GM18873 (cell line): ENCODE measurements at regions not wholly inside any gene's neighbourhood (a gene's known extent, or its start where the extent isn't known, plus 50 kb on each side); places are given as distances from the start of the nearest gene placed in this dataset.

Source experiments
- ATAC-seq: cut with Tn5 transposase; IDR thresholded peaks from one replicate; pipeline ENCODE4 v1.9.1; 2021; ENCODE audit warnings: mild to moderate bottlenecking, moderate library complexity, moderate number of reproducible peaks; ENCODE audit not compliant: unreplicated experiment, low FRiP score

DNA sequence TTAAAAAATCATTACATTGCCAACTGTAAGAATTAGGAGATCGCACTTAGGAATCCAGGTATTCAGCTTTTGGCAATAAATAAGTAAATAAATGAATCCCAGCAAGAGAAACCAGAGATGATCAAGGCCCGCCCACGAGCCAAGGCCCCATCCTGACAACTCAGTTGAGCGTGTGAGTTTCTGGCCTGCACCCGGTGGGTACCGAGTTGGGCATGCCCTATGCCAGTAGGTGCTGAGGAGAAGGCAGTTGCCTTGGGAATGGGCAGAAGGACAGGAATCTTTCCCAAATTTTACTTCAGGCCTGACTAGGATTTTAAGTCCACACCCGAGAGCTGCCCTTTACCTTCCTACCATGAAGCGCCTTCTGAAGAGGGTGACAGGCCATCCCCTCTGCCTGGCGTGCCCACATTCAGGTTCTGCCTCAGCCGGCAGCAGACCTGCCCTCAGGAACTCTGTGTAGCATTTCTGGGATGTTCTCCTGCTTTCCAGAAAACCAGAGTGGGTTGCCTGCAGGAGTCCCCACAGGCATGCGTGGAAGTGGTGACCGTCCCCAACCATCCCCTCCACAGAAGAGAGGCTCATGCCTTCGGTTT lies 99.3 kb upstream of the ALDH1A3 start:
- ATAC-seq = no peak

DNA sequence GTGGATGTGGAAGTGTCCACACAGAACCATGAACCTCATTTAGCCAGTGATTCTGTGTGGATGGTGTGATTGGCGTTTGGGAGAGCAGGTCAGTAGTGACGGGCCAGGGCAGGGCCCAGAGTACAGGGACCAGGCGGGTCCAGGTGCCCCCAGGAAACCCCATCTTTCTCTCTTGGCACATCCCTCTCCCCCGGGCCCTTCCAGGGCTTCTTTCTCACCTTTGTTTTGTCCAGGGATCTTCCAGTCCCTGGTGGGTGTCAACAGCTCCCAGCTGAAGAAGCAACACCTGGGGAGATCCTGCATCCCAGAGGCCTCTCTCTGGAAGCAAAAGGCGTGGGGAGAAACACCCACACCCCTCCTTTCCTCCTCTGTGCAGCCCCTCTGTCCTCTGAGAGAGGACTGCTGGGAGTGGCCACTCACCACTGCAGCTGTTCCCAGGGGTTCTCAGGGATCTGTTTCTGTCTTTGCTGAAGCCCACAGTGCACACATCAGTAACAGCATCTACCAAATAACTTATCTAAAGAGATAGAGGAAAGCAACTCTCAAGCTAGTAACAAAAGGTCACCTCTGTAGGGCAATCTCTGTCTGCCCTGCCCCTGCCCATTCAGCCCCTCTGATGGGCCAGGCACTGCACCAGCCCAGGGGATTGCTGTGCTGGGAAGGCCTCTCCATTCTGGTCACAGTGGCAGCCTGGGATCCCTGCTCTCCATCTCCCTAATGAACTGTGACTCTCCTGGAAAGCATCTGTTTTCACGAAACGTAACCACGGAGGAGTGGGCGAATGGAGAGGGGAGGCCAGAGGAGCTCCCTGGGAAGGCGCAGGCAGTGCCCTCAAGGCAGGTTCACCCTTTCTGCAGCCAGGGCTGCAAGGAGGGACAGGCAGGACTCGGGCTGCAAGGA lies 98.3 kb upstream of the ALDH1A3 start:
- no peak for ATAC-seq

DNA sequence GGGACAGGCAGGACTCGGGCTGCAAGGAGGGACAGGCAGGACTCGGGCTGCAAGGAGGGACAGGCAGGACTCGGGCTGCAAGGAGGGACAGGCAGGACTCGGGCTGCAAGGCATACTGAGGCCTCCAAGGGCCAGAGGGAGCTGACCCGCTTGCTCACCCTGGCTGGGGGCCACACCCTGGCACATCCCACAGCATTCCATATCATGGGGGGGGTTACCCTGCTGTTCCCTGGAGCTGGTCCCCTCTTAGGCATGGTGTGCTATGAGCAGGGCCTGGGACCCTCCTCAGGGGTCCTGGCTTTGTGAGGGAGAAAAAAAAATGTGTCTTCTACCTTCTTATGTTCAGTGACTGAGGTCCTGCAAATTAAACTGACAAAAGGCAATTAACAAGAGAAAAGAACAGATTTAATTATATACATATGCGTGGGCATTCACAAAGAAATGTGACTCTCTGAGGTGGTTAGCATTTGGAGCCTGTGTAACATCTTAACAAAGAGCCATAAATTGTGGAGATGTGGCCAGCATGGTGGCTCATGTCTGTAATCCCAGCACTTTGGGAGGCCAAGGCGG lies 97.6 kb upstream of the ALDH1A3 start:
- no peak for ATAC-seq

DNA sequence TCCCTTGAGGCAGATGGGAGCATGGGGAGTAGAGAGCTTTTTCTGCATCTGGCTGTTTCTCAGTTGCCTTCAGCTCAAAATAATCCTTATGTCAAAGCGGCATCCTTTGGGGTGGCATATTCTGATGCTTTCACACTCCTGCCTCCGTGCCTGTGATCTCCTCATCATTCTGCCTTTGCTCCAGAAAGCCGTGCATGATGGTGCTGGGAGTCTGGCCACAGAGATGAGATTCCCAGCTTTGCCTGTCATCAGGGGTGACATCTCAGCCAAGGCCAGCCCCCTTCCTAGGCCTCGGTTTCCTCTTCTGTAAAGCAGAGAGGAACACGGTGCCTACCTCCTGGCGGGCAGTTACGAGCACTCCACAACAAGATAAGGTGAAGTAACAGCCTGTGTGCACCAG lies 96.3 kb upstream of the ALDH1A3 start:
- no peak for ATAC-seq

DNA sequence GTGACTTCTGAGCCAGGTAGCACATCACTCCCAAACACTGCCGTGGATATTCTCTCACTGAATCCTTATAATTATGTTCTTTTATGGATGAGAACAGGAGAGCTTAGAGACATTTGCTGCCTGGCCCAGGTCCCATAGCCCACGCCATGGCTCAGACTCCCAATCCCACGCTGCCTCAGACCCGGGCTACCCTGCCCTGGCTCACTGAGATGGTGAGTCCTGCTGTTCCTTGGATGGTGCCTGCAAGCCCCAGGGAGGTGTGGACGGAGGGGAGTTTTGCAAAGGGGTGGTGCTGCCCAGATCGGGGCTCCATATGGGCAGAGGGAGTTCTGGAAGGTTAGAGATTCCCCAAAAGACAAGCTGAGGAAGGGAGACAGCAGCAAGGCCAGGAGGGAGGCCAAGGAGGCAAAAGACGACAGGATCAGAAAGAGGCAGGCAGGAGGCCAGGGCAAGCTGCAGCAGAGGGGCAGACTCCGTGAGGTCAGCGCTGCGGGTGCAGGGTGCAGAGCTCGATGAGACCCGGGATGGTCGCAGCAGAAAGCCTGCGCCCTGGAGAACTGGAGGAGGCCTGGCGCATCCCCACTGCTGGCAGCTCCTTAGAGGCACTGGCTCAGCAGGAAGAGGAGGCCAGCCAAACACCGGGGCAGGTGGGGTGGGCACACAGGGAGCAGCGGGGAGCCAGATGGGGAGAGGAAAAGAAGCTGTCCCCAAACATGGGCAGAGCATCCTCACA lies 95.7 kb upstream of the ALDH1A3 start:
- ATAC-seq = no peak

DNA sequence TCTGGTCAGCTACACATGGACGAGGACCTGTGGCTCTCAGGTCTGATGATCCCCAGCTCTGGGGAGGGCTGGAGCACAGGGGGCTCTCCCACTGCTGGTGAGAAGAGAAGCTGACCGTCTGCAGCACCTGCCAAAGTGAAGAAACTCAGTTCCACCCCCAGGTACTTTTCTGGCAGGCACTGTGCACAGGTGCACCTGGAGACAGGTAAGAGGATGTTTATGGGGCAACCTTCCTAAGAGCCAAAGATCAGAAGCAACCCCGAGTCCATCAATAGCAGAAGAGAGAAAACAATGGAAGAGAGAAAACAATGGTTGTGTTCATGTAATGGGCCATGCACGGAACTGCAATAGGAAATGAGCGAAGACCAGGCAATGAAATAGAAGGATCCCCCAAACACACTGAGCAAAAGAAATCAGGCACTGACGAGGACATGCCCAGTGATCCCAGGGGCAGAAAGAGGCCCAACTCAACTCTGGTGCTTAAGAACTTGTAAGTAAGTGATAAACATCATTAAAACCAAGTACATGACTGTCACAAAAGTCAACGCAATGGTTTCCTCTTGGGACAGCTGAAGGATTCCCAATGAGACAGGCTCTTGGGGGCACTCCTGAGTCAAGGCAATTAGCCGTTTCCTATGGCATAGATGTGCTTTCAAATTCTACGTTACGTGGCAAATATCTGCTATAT lies 95.0 kb upstream of the ALDH1A3 start:
- ATAC-seq = no peak

DNA sequence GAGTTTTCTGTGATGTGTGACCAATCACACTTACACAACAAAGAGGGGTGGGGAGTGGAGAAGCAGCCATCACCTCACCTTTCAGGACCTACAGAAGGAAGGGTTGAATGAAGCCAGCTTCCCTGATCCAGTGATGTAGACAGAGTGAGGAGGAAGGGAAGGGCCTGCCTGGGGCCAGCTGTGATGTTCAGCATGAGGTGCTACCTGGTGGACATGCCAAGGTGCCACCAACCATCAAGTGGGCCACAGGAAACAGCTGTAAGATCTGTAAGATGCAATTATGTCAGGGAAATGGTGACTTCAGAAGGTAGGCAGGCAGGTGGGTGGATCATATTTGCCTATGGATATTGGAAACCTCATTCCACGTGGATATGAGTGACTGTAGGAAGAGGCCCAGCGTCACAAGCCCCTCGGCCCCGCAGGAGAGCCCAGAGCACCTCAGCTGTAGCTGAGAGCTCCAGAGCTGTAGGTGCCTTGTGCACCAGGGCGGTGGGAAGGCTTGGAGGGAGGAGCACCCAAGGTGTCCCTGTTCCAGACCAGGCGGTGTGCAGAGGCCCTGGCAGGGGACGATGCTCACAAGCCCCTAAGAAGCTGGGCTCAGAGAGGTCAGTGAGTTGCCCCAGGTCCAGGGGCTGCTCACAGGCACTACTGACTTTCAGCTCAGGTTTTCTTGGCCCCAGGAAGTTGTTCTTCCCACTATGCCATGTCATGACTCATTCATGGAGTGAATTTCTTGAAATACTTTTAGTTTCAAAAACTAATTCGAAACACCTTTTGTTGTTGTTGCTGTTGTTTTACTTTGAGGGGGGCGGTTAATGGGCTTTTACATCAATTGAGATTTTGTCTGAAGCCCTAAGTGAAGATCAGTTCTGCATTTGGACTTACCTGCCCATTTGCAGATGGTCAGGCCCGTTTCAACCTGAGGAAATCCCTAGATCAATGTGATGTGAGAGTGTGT lies 94.2 kb upstream of the ALDH1A3 start:
- no peak for ATAC-seq

DNA sequence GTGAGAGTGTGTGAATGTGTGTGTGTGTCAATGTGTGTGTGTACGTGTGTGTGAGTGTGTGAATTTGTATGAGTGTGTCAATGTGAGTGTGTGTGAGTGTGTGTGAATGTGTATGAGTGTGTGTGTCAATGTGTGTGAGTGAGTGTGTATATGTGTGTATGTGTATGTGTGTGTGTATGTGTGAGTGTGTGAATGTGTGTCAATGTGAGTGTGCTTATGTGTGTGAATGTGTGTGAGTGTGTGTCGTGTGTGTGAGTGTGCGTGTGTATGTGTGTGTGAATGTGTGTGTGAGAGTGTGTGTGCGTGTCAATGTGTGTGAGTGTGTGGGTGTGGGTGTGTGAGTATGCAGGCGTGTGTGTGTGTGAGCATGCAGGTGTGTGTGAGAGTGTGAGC lies 93.5 kb upstream of the ALDH1A3 start:
- no peak for ATAC-seq

DNA sequence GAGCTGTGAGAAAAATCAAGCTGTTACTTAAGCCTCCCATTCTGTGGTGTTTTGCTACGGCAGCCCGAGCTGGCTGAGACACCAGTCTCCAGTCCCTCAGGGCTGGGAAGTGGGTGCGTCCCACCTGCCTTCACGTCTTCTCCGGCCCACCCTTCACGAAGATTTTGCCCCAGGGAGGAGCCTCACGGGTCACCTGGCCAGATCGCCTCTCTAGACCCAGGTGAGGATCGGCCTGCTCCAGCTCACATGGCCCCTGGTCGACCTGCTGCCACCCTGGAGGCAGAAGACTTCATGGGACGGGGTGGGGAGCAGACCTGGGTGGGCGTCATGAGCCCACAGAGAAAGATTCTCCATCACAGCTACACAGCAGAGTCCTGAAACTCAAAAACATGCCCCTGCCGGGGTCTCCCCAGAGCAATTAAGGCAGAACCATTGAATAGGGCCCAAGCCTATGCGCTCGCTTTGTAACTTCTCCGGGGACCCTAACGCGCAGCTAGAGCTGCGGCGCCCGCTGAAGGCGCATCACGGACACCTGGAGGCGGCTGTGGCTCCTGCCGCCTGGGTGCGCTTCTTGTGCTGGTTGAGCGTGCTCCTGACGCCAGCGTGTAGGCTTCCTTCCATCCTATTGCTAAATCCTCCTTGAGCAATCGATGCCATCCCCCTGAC lies 92.6 kb upstream of the ALDH1A3 start:
- ATAC-seq = no peak

DNA sequence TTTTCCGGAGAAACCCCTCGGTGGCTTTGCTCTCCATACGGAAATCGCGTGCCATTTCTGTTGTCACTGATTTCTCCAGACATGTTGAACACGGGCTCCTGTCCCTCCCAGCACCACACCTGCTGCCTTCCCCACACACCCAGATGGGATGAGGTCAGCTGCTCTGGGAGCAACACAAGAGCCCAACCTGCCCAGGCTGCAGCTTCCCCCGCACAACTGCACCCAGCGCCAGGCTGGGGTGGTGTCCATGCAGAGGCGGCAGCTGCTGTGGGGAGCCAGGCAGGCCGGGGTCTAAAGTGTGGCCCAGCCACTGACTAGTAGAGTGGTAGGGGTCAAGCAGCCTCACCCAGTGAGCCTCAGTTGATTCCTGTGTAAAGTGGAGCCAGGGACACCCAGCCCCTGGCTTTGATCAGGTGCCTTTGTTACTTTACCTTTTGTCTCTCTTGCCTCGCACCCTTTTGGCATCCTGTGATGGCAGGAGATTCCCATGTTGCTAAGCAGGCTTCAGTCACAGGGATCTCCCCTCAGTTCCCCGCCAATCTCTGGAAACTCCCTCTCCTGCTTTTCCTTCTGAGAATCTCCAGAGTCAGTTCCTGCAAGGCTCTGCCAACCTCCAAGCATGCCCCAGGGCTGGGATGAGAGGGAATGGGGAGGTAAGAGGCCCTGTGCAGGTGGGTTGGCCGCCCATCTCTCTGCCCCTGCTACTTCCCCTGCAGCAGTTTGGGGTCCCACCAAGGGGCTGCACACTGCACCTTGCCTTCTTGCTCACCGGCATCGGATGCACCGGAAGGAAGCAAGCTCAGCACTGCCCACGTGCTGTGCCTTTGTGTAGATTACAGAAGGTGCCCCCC lies 91.8 kb upstream of the ALDH1A3 start:
- ATAC-seq = no peak

DNA sequence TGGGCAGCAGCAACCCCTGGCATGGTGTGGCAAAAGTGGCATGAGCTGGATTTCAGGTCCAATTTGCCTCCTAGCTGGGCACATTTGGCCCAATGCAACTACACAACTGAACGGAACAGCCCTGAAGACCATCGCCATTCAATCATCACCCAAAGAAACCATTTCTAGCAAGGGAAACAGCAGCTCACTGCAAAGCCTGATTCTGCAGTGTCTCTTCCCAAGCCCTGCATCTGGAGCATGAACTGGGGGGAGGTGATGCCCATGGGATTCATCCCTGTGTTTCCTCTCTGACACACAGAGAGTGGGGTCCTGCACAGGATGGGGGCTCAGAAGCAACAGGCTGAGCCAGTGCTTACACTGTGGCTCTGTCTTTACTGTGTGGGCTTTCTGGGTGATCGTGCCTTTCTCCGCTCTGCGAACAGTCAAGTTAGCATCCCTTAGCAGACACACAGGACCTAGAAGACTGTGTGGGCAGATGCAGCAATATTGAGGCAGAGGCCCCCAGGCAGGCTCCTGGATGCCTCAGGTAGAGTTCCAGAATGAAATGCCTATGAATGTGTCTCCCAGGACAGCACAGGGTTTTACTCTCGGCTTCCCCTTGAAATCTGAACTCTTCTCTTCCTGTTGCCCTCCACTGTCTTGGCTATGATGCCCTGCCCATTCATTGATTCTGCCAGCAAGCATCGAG lies 91.1 kb upstream of the ALDH1A3 start:
- ATAC-seq = no peak

DNA sequence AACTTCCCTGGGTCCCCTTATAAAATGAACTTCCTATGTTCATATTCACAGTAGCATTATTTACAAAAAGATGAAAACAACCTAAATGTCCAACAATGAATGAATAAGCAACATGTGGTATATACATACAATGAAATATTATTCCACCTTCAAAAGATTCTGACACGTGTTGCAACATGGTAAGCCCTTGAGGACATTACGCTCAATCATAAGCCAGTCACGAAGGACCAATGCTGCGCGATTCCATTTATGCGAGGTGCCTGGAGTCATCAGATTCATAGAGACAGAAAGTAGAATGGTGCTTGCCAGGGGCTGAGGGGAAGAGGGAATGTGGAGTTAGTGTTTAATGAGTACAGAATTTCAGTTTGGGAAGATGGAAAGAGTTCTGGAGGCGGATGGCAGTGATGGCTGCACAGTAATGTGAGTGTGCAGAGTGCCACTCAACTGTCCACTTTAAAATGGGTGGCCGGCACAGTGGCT lies 88.8 kb upstream of the ALDH1A3 start:
- ATAC-seq = no peak

DNA sequence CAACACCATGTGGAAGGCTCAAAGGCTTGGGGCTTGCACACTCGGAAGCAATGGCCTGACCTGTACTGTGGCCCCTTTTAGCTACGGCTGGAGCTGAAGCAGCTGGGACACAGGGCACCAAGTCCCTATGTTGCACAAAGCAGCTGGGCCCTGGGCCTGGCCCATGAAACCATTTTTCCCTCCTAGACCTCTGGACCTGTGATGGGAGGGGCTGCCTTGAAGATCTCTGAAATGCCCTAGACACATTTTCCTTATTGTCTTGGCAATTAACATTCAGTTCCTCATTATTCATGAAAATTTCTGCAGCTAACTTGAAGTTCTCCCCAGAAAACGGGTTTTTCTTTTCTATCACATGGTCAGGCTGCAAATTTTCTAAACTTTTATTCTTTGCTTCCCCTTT lies 85.6 kb upstream of the ALDH1A3 start:
- no peak for ATAC-seq

DNA sequence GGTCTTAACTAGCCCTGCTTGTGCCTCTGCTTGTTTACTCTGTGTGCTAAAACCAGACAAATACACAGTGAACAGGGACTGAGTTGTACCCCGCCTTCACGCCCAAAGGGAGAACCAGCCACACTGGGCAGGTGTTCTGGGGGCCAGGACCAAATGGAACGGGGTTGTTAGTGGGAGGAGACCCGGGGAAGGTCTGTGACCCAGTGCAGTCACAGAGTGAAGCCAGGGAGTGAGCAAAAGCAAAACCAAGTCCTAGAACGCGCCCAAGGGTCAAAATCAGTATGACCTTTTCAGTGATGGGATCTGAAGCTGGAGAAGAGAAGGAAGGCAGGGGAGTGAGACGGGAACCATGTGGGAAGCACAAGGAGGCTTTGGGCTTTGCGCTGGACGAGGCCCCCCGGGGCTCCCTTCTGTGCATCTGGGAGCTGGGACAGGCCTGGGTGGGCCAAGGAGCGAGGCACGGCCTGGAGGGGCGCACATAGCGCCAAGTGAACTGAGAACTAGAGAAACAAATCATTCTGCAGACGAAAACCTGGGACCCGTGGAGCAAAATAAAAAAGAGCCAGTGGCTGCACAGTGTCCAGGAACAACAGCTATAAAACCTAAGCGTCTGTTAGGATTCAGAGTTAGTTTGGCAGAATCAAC lies 78.3 kb upstream of the ALDH1A3 start:
- no peak for ATAC-seq

DNA sequence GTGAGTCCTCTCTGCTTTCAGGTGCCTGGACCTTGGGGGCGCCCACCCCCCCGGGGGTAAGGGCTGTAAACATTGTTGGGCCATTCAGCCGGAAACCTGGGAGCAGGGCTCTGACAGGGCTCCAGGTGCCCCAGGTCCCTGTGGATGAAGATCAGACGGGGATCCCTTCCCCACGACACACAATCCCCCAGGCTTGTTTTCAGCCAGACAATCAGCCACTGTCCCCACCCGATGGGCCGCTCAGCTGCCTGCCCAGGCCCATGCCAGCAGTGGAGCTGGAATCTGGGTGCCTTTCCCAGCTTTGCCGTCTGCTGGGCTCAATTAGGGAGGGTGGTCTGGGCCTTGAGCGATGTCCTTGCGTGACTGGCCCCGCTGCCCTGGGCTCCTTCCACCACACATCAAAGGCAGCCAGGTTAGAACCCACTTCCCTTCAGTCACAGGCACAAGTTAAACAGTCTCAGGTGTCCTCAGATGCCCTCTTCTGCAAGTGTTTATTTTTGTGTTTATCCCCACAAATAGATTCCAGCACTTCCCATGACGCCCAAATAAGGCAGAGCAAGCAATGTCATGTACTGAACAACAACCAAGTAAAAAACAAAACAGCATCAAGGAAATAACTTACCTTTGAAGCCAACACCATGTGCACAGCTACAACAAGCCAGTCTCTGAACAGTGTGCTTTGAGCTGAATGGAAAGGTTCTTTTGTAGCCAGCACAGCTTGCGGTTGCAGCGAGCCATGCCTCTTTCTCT lies 77.0 kb upstream of the ALDH1A3 start:
- ATAC-seq = no peak

DNA sequence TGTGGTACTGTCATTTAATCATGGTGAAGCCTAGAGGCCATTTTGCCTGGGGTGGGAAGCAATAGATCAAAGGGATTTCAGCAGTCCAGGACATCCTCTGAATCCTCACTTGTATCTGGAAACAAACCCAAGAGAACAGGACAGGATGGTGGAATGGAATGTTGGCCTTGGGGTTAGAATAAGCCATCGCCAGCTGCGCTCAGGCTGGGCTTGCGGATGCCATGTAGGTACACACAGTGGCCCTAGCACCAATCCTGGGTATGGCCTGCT lies 76.5 kb upstream of the ALDH1A3 start:
- no peak for ATAC-seq
